Gastrocnemius medialis (tissue), 4 donors: ENCODE measurements at regions not wholly inside any gene's neighbourhood (a gene's known extent, or its start where the extent isn't known, plus 50 kb on each side); places are given as distances from the start of the nearest gene placed in this dataset.

Source experiments
- POLR2A ChIP-seq, 2 donors: fragments of 450-650 bp; IDR thresholded peaks; one replicate each; pipeline ENCODE4 v1.6.1; 2017; ENCODE audit warnings: antibody characterized with exemption in 2 of 2, mild to moderate bottlenecking in 2 of 2, moderate library complexity in 2 of 2
- TF ChIP-seq, protein P1 (sequence below), 5 experiments: fragments of 450-650 bp in 3 of 5; fragments of 200-600 bp in 2 of 5; sonication (generic) in 2 of 5; IDR thresholded peaks in 4 of 5; conservative IDR thresholded peaks in 1 of 5; 1 replicate in 4 of 5; 2 replicates in 1 of 5; pipeline ENCODE4 v1.5.1; 2016 to 2019; ENCODE audit warnings: antibody characterized with exemption in 5 of 5, mild to moderate bottlenecking in 3 of 5, moderate library complexity in 3 of 5

DNA sequence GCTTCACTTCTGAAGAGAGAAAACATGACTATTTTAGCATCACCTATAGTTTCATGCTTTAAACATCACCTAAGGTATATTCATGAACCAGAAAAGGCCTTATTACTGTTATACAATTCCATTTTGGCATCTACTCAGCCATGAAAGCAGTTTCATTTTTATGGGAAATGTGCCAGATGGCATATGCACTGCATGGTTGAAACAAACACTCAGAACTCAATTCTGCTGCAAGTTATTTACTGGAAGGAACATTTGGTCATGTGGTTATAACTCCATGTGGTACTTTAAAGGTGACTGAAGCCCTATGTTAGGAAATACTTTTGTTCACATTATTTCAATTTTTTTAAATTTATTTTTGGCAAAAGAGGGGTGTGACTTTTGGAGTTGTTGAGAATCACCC lies 287.5 kb upstream of the CRIM1 start:
- no peak for TF ChIP-seq POLR2A (IDR thresholded peaks at IDR 0.05)
- TF ChIP-seq, protein P1, sequence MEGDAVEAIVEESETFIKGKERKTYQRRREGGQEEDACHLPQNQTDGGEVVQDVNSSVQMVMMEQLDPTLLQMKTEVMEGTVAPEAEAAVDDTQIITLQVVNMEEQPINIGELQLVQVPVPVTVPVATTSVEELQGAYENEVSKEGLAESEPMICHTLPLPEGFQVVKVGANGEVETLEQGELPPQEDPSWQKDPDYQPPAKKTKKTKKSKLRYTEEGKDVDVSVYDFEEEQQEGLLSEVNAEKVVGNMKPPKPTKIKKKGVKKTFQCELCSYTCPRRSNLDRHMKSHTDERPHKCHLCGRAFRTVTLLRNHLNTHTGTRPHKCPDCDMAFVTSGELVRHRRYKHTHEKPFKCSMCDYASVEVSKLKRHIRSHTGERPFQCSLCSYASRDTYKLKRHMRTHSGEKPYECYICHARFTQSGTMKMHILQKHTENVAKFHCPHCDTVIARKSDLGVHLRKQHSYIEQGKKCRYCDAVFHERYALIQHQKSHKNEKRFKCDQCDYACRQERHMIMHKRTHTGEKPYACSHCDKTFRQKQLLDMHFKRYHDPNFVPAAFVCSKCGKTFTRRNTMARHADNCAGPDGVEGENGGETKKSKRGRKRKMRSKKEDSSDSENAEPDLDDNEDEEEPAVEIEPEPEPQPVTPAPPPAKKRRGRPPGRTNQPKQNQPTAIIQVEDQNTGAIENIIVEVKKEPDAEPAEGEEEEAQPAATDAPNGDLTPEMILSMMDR (IDR thresholded peaks at IDR 0.05 in 4 of 5, conservative IDR thresholded peaks at IDR 0.05 in 1 of 5): no peak
